Glomerular visceral epithelial cell (primary cell): ENCODE measurements at regions not wholly inside any gene's neighbourhood (a gene's known extent, or its start where the extent isn't known, plus 50 kb on each side); places are given as distances from the start of the nearest gene placed in this dataset.

ENCODE experiments used
- DNase-seq: peaks from one replicate; pipeline ENCODE4 v3.0.0-alpha.2; 2016; ENCODE audit errors: extremely low spot score

DNA sequence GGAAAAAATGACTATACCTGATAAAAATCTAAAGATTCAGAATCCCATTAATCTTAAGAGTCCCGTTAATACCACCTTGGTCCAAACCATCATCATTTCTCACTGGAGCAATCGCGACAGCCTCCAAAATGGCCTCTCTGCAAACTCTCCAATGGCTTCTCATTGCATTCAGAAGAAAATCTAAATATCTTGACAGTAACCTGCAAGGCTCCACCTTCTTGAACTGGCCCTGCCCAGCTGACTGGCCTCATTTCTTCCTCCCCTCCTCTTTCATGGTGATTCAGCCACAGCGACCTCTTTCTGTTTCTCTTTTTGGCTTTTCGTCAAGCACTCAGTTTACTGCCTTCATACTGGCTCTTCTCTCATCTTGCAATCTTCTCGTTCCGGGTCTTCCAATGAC is 56.2 kb upstream of the GPRIN3 start:
- DNase-seq = no peak

DNA sequence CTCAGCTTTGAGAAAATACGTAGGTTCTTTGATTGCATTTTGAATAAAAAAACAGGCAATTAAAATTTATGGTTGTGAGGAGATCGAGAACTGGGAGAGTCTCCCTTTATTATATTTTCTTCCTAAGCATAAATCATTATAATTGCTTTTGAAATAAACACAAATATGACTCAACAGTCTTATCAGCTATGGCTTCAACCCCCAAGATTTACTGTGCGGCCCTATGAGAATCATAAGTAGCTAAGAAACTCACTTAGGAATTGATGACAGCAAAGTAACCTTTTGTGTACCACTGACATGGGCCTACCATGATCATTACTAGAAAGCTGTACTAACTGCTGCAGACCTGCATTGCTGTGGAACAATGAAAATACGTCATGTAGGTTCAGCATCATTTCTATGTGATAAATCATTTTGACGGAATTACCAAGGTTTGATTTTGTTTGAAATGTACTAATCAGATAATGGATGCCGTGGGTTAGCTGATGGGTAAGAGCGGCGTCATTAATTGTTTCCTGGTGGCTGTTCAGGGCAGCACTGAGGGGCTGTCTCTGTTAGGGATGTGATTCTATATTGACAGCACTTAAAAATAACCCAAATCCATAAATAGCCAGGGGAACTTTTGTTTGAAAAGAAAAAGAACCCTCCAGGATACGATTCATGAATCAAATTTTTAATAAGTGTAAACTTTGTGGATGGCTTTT is 51.5 kb upstream of the GPRIN3 start:
- DNase-seq = no peak

DNA sequence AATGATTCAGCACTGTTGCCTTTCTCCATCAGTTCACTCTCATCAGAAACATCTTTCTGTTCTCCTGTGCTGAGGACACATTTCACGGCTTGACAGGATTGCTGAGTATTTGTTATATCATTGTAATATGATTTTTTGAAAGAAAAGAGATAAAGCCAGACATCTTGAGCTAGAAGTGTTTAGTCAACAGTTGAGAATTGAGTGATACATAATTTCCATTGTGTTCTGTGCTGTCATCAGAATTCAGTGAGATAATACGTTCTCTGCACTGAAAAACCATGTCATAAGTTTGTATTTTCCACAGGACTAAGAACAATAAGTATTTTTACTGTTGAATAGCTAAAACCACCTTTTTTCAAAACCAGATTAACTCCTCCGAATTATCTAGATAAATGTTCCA is 50.2 kb upstream of the GPRIN3 start:
- no peak for DNase-seq
